ENCODE measurements at regions not wholly inside any gene's neighbourhood (a gene's known extent, or its start where the extent isn't known, plus 50 kb on each side); places are given as distances from the start of the nearest gene placed in this dataset.

DNA sequence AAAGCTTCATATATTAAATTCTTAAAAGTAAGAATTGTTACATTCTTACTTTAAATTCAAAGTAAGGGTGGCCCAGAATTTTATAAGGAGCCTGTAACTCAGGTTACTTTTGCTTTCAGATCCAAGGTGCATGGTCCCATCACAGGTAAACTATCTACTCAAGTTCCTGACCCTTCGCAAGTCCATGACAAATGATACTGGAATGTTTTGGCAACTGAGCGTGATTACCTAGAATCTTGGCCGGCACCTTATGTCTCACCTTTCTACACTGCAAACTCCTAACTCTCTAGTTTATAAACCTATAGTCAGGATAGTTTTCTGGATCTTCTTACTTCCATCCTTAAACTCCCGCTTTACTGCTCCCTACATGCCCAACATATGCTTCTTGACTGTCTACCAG is 67.9 kb upstream of the HMGN3 start:
- no peak for DNase-seq (ENCODE audit: low read depth)

DNA sequence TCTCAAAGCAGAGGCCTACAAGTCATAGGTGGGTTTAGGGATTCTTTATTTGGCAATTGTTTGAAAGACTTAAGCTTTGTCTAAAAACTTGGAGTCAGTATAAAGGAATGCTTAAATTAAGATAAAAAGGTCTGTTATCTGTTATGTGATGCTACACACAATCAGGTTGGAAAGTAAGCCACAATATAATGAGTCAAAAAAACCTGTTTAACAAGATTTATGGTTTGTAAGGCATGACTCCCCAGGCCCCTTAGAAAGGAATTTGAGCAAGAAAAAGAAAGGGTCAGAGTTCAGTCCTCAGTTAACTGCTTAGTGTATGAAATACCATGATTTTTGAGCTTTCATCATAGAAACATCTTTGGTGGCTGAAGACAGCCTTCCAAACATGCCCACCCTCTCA is 66.8 kb upstream of the HMGN3 start:
- DNase-seq (ENCODE audit: low read depth), result no peak

DNA sequence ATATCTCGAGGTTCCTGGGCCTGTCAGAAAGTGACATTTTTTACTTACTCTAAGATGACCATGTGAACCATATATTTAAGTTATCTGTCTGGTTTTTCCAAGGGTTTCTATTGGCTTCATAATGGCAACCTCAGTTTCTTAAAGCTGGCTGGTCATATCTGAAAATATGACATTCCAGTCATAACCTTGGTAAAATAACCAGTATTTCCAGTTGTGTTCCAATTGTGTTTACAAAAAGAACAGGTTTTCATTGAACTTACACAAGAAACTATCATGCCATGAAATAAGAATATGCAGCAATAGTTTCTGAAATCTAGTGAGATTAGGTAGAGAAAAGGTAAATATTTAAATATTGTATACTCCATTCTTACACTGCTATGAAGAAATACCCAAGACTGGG is 61.7 kb upstream of the HMGN3 start:
- no peak for DNase-seq (ENCODE audit: low read depth)

All from HS-5 (cell line).